HepG2 (cell line): ENCODE measurements at regions not wholly inside any gene's neighbourhood (a gene's known extent, or its start where the extent isn't known, plus 50 kb on each side); places are given as distances from the start of the nearest gene placed in this dataset.

Experiments
- ATAC-seq: fragments of 200-7000 bp; cut with Tn5 transposase; 3 replicates; pipeline ENCODE4 v1.9.1; 2020; ENCODE audit warnings: mild to moderate bottlenecking, moderate library complexity
- BruUV-seq: library from RNA; stranded (reverse); fragments of 400-500 nt; replicated peaks from 2 replicates; lab custom pipeline; 2021; lab: Mats Ljungman, UMichigan
- CTCF ChIA-PET: fragments of 300-600 bp; formaldehyde crosslinking; extraction: SDS; loops from one replicate; lab custom pipeline; 2021; ENCODE audit warnings: low total read pairs, inconsistent platforms, low intra/inter-chr PET ratio; lab: Yijun Ruan, JAX
- POLR2A ChIA-PET: fragments of 350-600 bp; sonication (Branson Sonifier 250); formaldehyde crosslinking; loops from one replicate; lab custom pipeline; 2020; ENCODE audit warnings: antibody characterized with exemption, inconsistent platforms; lab: Yijun Ruan, JAX
- DNase-seq: peaks from one replicate; pipeline ENCODE4 v3.0.0-alpha.2; 2015; ENCODE audit warnings: low spot score
- FAIRE-seq: peaks from 3 replicates; lab custom pipeline; 2011; peaks lifted over from hg19 to GRCh38; lab: Jason Lieb, UNC
- H2AFZ ChIP-seq: one replicate; pipeline ENCODE4 v1.6.1; 2011; ENCODE audit warnings: low read length, inconsistent platforms
- H3K27ac ChIP-seq: fragments of 300-600 bp; 3 replicates; pipeline ENCODE4 v1.8.0; 2011; ENCODE audit warnings: mixed run types, mild to moderate bottlenecking, mixed read lengths, low read length, inconsistent platforms; ENCODE audit not compliant: insufficient read depth; ENCODE audit errors: extremely low read length
- H3K27me3 ChIP-seq, 2 experiments: fragments of 200-600 bp in 1 of 2; 2 replicates in 1 of 2; 3 replicates in 1 of 2; pipeline versions ENCODE4 v1.6.0 to v1.8.0; 2011; ENCODE audit warnings: low read length in 2 of 2, mild to moderate bottlenecking in 2 of 2, moderate library complexity in 2 of 2, inconsistent platforms in 1 of 2; ENCODE audit not compliant: insufficient read depth in 2 of 2, control insufficient read depth in 1 of 2
- H3K36me3 ChIP-seq, 2 experiments: fragments of 200-600 bp in 1 of 2; replicated peaks in 1 of 2; 2 replicates in 1 of 2; 3 replicates in 1 of 2; pipeline versions ENCODE4 v1.5.1 to v1.8.0; 2011; ENCODE audit warnings: low read length in 2 of 2, inconsistent platforms in 1 of 2; ENCODE audit not compliant: insufficient read depth in 2 of 2, control insufficient read depth in 1 of 2
- H3K4me1 ChIP-seq: 2 replicates; pipeline ENCODE4 v1.5.1; 2012; ENCODE audit warnings: low read length, inconsistent platforms; ENCODE audit not compliant: insufficient read depth
- H3K4me2 ChIP-seq: 2 replicates; pipeline ENCODE4 v1.6.0; 2011; ENCODE audit warnings: low read depth, low read length, inconsistent platforms
- H3K4me3 ChIP-seq, 3 experiments: fragments of 200-600 bp in 1 of 3; sonication (generic), shearing (Covaris generic) in 1 of 3; replicated peaks in 1 of 3; 2 replicates each; pipeline ENCODE4 v1.5.1; 2011 to 2016; ENCODE audit warnings: low read length in 3 of 3, inconsistent platforms in 2 of 3, low read depth in 2 of 3, mild to moderate bottlenecking in 2 of 3, control low read depth in 1 of 3, mixed read lengths in 1 of 3; ENCODE audit not compliant: insufficient read depth in 1 of 3
- H3K79me2 ChIP-seq: one replicate; pipeline ENCODE4 v1.6.1; 2011; ENCODE audit warnings: low read length, inconsistent platforms; ENCODE audit not compliant: insufficient read depth
- H3K9ac ChIP-seq: 2 replicates; pipeline ENCODE4 v1.6.0; 2011; ENCODE audit warnings: mild to moderate bottlenecking, low read depth, low read length, inconsistent platforms; ENCODE audit not compliant: insufficient read depth
- H3K9me3 ChIP-seq: 2 replicates; pipeline ENCODE4 v1.5.1; 2012; ENCODE audit warnings: mild to moderate bottlenecking, low read length
- H4K20me1 ChIP-seq: 2 replicates; pipeline ENCODE4 v1.6.0; 2011; ENCODE audit warnings: inconsistent platforms, mild to moderate bottlenecking, low read length, moderate library complexity; ENCODE audit not compliant: insufficient read depth
- AFF4 ChIP-seq: sonication (generic); formaldehyde crosslinking; IDR thresholded peaks from 2 replicates; pipeline ENCODE4 v1.4.0; 2020; ENCODE audit warnings: missing genetic modification reagents
- CBX5 ChIP-seq: sonication (generic); formaldehyde crosslinking; IDR thresholded peaks from 2 replicates; pipeline ENCODE4 v1.4.0; 2020; ENCODE audit warnings: missing genetic modification reagents, borderline replicate concordance
- HNRNPK ChIP-seq: fragments of 200-400 bp; formaldehyde crosslinking; IDR thresholded peaks from 2 replicates; pipeline ENCODE4 v1.6.1; 2018; ENCODE audit warnings: low read length, low read depth, moderate library complexity, mild to moderate bottlenecking; ENCODE audit not compliant: poor library complexity, severe bottlenecking
- NFE2L2 ChIP-seq: fragments of 150-350 bp; IDR thresholded peaks from 2 replicates; pipeline ENCODE4 v1.6.1; 2014; ENCODE audit warnings: low read length
- ZBTB2 ChIP-seq: sonication (generic); formaldehyde crosslinking; IDR thresholded peaks from 2 replicates; pipeline ENCODE4 v1.8.0; 2022; ENCODE audit warnings: low read depth, missing genetic modification reagents
- WGBS: methylation state at CpG from one replicate; pipeline ENCODE4 v1.1.6; 2017; ENCODE audit warnings: low lambda C conversion rate; 5-methylcytosine and 5-hydroxymethylcytosine counted together
- in situ Hi-C: cut with HindIII; loops from 2 replicates; pipeline ENCODE4 v1.10.0; 2017; ENCODE audit warnings: low pct_unique_long_range_greater_than_20kb; ENCODE audit not compliant: extremely low pct_ligation_motif_present
- intact Hi-C: fragments of 100-400 bp; cut with micrococcal nuclease; formaldehyde crosslinking; loops from one replicate; pipeline ENCODE4 v1.10.0; 2022; ENCODE audit not compliant: unreplicated experiment

- peak; percentile 80 for TF ChIP-seq CBX5 (CRISPR knock-in tag)
- TF ChIP-seq AFF4 (CRISPR knock-in tag) = no peak
Measured at GRCh38 chr2:88307817-88308216, 137.7 kb downstream of the THNSL2 start (continued).

- no TSS peak for BruUV-seq
- TF ChIP-seq HNRNPK (peak; percentile 97), NFE2L2 (no peak), ZBTB2 (CRISPR knock-in tag) (no peak)
- DNase-seq (no peak), FAIRE-seq (no peak), ATAC-seq (no peak)
- Histone ChIP-seq H3K4me3 (no peak overlapping the region), H3K4me2 (no peak overlapping the region), H3K9ac (no peak overlapping the region), H3K36me3 (no peaks in the 10 kb centered on the region), H3K27me3 (no peaks in the 10 kb centered on the region; a peak in 1 of 5 replicates), H4K20me1 (no peaks in the 10 kb centered on the region), H3K4me1 (no peaks in the 10 kb centered on the region), H3K27ac (no peak overlapping the region), H2AFZ (no peak overlapping the region), H3K9me3 (peaks cover 8% of the 10 kb centered on the region; the same call in 1 of the 2 replicates), H3K79me2 (no peaks in the 10 kb centered on the region)
- intact Hi-C loops = no loop called here
- in situ Hi-C loops = no loop called here
- POLR2A ChIA-PET = no interaction called here
- 46% methylated on average over 3 of the region's 3 CpGs for WGBS
- CTCF ChIA-PET = interaction anchor here (5.2 kb wide), 1 partner anchor 114 kb away, joined by 111 read pairs; no protein-coding TSS in a partner anchor
Measured at GRCh38 chr2:88303865-88304264, 133.7 kb downstream of the THNSL2 start.
